AG09319 (cell line): ENCODE measurements at regions not wholly inside any gene's neighbourhood (a gene's known extent, or its start where the extent isn't known, plus 50 kb on each side); places are given as distances from the start of the nearest gene placed in this dataset.

Experiments used
- DNase-seq: peaks from one replicate; pipeline ENCODE4 v3.0.0-alpha.2; 2010; ENCODE audit warnings: low read depth; ENCODE audit errors: extremely low read depth
- TF ChIP-seq, protein P1 (sequence below): IDR thresholded peaks from 2 replicates; pipeline ENCODE4 v1.5.1; 2011; ENCODE audit warnings: low read depth, mild to moderate bottlenecking, inconsistent platforms, low read length, moderate library complexity

DNA sequence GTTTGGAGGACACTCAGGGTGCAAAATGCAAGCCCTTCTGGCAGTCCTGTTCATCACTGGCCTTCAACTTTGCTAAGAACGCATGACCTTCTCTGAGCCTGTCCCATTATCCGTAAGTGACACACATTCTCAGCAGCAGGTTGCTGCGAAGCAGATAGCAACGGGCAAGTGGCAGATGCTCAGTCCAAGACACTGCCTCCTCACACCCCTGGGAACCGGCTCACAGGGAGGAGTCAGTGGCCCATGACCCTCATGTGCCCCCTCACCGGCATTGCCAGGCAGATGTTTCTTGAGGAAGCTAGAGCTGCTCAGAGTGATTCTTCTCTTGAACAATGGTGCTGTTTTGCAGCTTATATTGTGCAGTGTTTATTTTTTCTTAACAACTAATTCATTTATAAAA is 737.2 kb upstream of the HS6ST1 start:
- DNase-seq, result no peak
- TF ChIP-seq, protein P1, sequence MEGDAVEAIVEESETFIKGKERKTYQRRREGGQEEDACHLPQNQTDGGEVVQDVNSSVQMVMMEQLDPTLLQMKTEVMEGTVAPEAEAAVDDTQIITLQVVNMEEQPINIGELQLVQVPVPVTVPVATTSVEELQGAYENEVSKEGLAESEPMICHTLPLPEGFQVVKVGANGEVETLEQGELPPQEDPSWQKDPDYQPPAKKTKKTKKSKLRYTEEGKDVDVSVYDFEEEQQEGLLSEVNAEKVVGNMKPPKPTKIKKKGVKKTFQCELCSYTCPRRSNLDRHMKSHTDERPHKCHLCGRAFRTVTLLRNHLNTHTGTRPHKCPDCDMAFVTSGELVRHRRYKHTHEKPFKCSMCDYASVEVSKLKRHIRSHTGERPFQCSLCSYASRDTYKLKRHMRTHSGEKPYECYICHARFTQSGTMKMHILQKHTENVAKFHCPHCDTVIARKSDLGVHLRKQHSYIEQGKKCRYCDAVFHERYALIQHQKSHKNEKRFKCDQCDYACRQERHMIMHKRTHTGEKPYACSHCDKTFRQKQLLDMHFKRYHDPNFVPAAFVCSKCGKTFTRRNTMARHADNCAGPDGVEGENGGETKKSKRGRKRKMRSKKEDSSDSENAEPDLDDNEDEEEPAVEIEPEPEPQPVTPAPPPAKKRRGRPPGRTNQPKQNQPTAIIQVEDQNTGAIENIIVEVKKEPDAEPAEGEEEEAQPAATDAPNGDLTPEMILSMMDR, result no peak

DNA sequence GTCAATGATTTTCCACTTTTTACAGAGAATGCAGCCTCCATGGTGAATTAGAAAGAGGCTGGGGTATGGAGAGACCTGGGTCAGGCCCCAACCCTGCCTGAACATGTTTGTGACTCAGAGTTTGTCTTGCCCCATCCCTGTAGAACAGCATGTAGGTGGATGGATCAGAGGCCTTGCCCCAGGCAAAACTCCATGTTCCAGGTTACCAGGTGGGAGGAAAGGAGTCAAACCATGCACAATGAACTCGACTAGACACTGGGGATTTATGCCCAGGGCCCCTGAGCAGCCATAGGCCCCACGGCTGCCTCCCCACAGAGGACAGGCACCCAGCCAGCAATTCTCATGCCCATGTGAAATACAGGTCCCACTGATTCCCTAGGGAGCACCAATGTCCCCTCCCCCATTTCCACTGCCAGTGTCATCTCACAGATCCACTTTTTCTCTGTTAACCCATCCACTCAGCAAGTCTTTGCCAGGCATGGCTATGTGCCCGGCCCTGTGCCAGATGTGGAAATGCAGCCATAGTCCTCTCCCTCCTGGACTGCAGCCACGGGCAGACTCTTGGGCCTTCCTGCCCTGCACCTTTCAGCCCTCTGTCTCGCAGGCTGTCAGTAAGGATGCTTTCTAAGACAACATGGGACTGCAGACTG is 737.8 kb upstream of the HS6ST1 start:
- TF ChIP-seq, protein P1, result no peak
- DNase-seq, result no peak

DNA sequence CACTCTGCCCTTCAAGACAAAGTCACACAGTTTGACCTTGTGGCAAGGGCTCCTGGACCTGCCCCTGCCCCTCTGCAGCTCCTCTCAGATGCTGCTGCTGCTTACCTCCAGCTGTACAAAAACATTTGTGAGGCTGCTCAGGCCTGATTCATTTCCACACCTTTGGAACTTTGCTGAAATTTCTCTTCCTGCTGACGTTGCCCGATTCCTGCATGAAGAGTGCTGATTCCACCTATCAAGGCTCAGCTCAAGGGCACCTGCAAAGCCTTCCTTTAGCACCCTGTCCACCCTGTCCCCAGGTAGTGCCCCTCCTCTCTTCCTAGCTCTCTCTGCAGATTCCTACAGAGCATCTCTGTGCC is 738.3 kb upstream of the HS6ST1 start:
- no peak for DNase-seq
- TF ChIP-seq, protein P1, result no peak

DNA sequence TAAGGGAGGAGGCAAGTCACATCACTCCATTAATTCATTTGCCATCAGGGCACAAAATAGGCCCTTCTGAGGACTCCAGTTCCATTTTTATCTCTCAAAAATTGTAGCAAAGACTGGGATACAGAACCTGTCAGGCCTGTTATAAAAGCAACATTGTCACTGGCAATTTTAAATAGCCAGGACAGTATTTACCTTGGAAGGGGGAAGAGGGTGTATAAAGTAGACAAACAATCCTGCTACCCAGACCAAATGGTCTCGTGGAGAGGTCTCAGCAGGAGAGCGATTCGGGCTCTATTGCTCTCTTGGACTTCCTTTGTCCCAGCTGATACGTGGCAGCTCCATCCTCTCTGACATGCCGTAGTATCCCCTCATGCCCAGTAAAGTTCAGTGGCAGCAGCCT is 740.3 kb upstream of the HS6ST1 start:
- no peak for DNase-seq
- TF ChIP-seq, protein P1, result no peak

DNA sequence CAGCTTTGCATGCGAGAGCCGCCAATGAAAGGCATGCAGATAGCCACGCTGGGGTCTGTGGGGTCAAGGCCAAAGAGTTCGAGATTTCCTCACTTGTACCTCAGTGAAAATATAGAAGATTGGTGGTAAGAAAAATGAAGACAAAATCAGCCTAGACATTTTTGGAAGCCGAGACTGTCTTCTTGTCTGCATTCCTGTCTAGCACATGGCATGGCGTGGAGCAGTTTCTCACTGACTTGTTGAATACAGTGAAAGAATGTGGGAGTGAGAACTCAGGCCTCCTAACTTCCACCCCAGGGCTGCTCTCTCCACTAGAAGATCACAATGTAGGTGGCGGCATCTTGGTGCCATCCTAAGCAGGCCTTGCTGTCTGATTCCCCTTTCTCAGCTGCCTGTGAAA is 740.8 kb upstream of the HS6ST1 start:
- DNase-seq, result no peak

DNA sequence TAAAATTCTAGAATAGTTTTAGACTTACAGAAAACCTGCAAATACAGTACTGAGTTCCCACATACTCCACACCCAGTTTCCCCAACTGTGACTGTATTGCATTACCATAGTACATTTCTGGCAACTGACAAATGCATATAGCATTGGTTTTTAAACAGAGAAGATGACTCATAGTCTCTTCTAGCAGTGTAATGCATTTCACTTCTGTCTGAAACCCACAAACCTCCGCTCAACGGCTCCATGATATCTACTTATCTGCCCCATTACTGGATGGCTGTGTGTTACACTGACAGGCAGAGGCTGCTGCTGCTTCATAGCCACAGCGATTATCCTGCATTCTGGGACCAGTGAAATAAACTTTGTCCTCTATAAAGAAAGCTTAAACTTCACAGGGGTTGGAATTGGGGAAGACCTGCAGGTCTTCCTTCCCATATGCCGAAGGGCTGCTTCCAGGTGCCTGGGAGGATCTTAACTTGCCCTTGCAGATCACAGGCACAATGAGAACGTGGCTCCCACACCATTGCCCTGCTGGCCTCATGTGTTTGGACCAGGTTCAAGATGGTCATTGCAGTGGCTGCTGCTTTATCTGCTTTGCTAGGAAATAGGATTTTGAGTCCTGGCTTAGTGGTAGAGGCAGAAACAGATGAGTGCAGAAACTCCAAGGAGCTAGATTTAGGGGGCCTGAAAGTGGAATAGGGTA is 742.6 kb upstream of the HS6ST1 start:
- DNase-seq, result no peak

More for the DNA sequence above, 740.8 kb upstream of the HS6ST1 start:
- TF ChIP-seq, protein P1, result no peak

DNA sequence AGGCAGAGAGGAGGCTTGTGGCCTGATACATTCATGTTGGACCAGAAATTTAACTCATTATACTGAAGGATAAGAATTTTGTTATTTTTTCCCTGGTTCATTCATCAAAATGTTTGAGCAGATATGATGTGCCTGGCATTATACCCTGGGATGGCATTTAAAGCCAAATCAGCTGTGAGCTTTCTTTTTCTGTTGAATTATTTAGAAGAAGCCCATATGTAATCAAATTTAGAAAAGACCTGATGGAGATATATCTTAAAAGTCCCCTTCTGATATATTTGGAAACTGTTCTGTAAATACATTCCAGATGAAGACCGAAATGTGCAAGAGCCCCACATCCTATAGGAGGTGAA is 743.1 kb upstream of the HS6ST1 start:
- no peak for DNase-seq
- TF ChIP-seq, protein P1, result no peak

More for the DNA sequence above, 742.6 kb upstream of the HS6ST1 start:
- TF ChIP-seq, protein P1, result no peak
